Stomach smooth muscle (tissue), 2 donors: ENCODE measurements at regions not wholly inside any gene's neighbourhood (a gene's known extent, or its start where the extent isn't known, plus 50 kb on each side); places are given as distances from the start of the nearest gene placed in this dataset.
"Not testable (repeated sequence)": the region's sequence is repeated elsewhere in the genome, so short reads cannot be mapped to it uniquely, and the experiment has no call there.

ENCODE experiments used
- H3K27ac ChIP-seq: one replicate; pipeline ENCODE4 v1.7.0; 2013; ENCODE audit warnings: mild to moderate bottlenecking, low read length, inconsistent platforms
- H3K27me3 ChIP-seq, 2 donors: one replicate each; pipeline ENCODE4 v1.7.0; 2013; ENCODE audit warnings: low read length in 2 of 2; ENCODE audit not compliant: insufficient read depth in 2 of 2, control insufficient read depth in 1 of 2
- H3K36me3 ChIP-seq, 2 donors: one replicate each; pipeline ENCODE4 v1.7.0; 2013; ENCODE audit warnings: low read length in 2 of 2; ENCODE audit not compliant: control insufficient read depth in 2 of 2, insufficient read depth in 2 of 2
- H3K4me1 ChIP-seq: one replicate; pipeline ENCODE4 v1.7.0; 2013; ENCODE audit warnings: low read length; ENCODE audit not compliant: control insufficient read depth, insufficient read depth
- H3K4me3 ChIP-seq, 2 donors: one replicate each; pipeline ENCODE4 v1.7.0; 2013; ENCODE audit warnings: low read length in 2 of 2
- H3K9ac ChIP-seq, 2 donors: one replicate each; pipeline ENCODE4 v1.7.0; 2013; ENCODE audit warnings: low read length in 2 of 2, mild to moderate bottlenecking in 1 of 2
- H3K9me3 ChIP-seq, 2 donors: one replicate each; pipeline ENCODE4 v1.7.0; 2013; ENCODE audit warnings: low read length in 2 of 2; ENCODE audit not compliant: control insufficient read depth in 2 of 2
- donor health status: healthy.
- donor health status: Pancreatic carcinoma.

DNA sequence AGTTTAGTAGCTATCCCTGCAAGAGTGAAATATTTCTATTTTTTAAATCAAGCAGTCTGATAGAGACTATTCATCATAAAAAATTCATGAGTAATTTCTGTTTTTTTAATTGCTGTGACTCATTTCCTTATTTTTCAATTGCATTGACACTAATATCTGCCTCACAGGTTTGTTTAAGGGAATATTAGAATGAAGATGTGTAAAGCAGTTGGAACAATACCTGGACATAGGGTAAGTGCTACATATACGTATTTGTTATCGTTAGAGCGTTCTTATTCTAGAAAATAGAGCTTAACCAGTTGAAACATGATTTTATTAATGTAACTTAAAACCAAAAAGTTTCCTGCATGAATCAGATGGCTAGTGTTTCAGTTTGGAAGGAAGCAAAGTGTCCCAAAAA is 2211.3 kb downstream of the PCDH7 start:
- Histone ChIP-seq H3K4me1 (no peaks in the 10 kb centered on the region), H3K36me3 (no peaks in the 10 kb centered on the region), H3K27ac (no peak overlapping the region), H3K9ac (no peak overlapping the region), H3K27me3 (no peaks in the 10 kb centered on the region), H3K4me3 (no peak overlapping the region), H3K9me3 (peaks cover 0 to 3% of the 10 kb centered on the region in 2 donors)

DNA sequence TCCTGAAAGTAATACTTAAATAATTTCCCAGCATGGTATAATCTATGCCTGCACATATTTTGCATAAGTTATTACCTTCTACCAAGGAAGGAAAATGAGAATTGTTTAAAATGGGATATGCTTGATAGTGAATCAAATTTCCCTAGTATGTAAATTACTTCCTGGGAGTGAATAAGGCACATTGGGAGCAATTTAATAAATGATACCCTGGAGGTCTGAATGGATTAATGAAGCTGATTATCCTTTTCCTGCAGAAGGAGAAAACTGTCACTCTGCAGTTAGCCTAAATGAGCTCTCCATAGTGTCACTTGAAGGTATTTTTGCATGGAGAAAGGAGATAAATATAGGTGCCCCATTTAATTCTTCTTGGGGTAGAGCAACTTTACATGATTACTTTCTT is 2212.0 kb downstream of the PCDH7 start:
- Histone ChIP-seq H3K4me1 (no peaks in the 10 kb centered on the region), H3K27ac (no peak overlapping the region), H3K27me3 (no peaks in the 10 kb centered on the region), H3K9ac (no peak overlapping the region), H3K4me3 (no peak overlapping the region), H3K36me3 (no peaks in the 10 kb centered on the region), H3K9me3 (peaks cover 0 to 3% of the 10 kb centered on the region in 2 donors)

- not testable (repeated sequence) for H3K27ac ChIP-seq, H3K4me1 ChIP-seq, H3K4me3 ChIP-seq, H3K36me3 ChIP-seq, H3K9me3 ChIP-seq, H3K9ac ChIP-seq, H3K27me3 ChIP-seq
These were observed 2219.1 kb downstream of the PCDH7 start for GRCh38 chr4:32939222-32939621.

GRCh38 chr4:32950866-32951265 is 2230.7 kb downstream of the PCDH7 start:
- no peak overlapping the region for H3K27ac ChIP-seq
- no peak overlapping the region for H3K4me3 ChIP-seq
- no peaks in the 10 kb centered on the region for H3K36me3 ChIP-seq
- H3K27me3 ChIP-seq = no peaks in the 10 kb centered on the region
- no peaks in the 10 kb centered on the region for H3K4me1 ChIP-seq
- no peaks in the 10 kb centered on the region for H3K9me3 ChIP-seq
- no peak overlapping the region for H3K9ac ChIP-seq

- Histone ChIP-seq H3K9ac (no peak overlapping the region), H3K36me3 (no peaks in the 10 kb centered on the region), H3K4me3 (no peak overlapping the region), H3K4me1 (no peaks in the 10 kb centered on the region), H3K27me3 (no peaks in the 10 kb centered on the region), H3K27ac (no peak overlapping the region), H3K9me3 (no peaks in the 10 kb centered on the region)
These were observed 2238.4 kb downstream of the PCDH7 start for GRCh38 chr4:32958586-32958985.

GRCh38 chr4:32962100-32962499 is 2241.9 kb downstream of the PCDH7 start:
- Histone ChIP-seq H3K4me3 (no peak overlapping the region), H3K9me3 (no peaks in the 10 kb centered on the region), H3K36me3 (no peaks in the 10 kb centered on the region), H3K4me1 (no peaks in the 10 kb centered on the region), H3K27ac (no peak overlapping the region), H3K9ac (no peak overlapping the region), H3K27me3 (no peaks in the 10 kb centered on the region)

GRCh38 chr4:32985256-32985655 is 2265.1 kb downstream of the PCDH7 start:
- no peak overlapping the region for H3K9ac ChIP-seq
- no peak overlapping the region for H3K27ac ChIP-seq
- no peaks in the 10 kb centered on the region for H3K27me3 ChIP-seq
- H3K9me3 ChIP-seq = no peaks in the 10 kb centered on the region
- no peaks in the 10 kb centered on the region for H3K4me1 ChIP-seq
- no peak overlapping the region for H3K4me3 ChIP-seq
- H3K36me3 ChIP-seq = no peaks in the 10 kb centered on the region

- Histone ChIP-seq H3K36me3 (no peaks in the 10 kb centered on the region), H3K9ac (no peak overlapping the region), H3K9me3 (no peaks in the 10 kb centered on the region), H3K27me3 (no peaks in the 10 kb centered on the region), H3K4me1 (no peaks in the 10 kb centered on the region), H3K4me3 (no peak overlapping the region), H3K27ac (no peak overlapping the region)
These were observed 2266.1 kb downstream of the PCDH7 start for GRCh38 chr4:32986236-32986635.

GRCh38 chr4:32987111-32987510 is 2266.9 kb downstream of the PCDH7 start:
- Histone ChIP-seq H3K36me3 (no peaks in the 10 kb centered on the region), H3K9me3 (no peaks in the 10 kb centered on the region), H3K4me3 (no peak overlapping the region), H3K27me3 (no peaks in the 10 kb centered on the region), H3K9ac (no peak overlapping the region), H3K27ac (no peak overlapping the region), H3K4me1 (no peaks in the 10 kb centered on the region)

GRCh38 chr4:32988165-32988811 is 2268.1 kb downstream of the PCDH7 start:
- H3K4me3 ChIP-seq = no peak overlapping the region
- no peak overlapping the region for H3K9ac ChIP-seq
- H3K27ac ChIP-seq = no peak overlapping the region
- H3K9me3 ChIP-seq = no peaks in the 10 kb centered on the region
- H3K4me1 ChIP-seq = no peaks in the 10 kb centered on the region
- H3K27me3 ChIP-seq = no peaks in the 10 kb centered on the region
- H3K36me3 ChIP-seq = no peaks in the 10 kb centered on the region

GRCh38 chr4:32991663-32992062 is 2271.5 kb downstream of the PCDH7 start:
- H3K27ac ChIP-seq = no peak overlapping the region
- H3K27me3 ChIP-seq = no peaks in the 10 kb centered on the region
- H3K9ac ChIP-seq = no peak overlapping the region
- no peaks in the 10 kb centered on the region for H3K36me3 ChIP-seq
- H3K4me1 ChIP-seq = no peaks in the 10 kb centered on the region
- no peak overlapping the region for H3K4me3 ChIP-seq
- H3K9me3 ChIP-seq = no peaks in the 10 kb centered on the region
